Neural cell (in vitro differentiated cells): ENCODE measurements at regions not wholly inside any gene's neighbourhood (a gene's known extent, or its start where the extent isn't known, plus 50 kb on each side); places are given as distances from the start of the nearest gene placed in this dataset.

Experiments used
- H2AFZ ChIP-seq: fragments of 200-600, 300-800 bp; sonication (generic), shearing (Covaris generic); 2 replicates; pipeline ENCODE4 v1.6.0; 2014; ENCODE audit warnings: low read depth, mild to moderate bottlenecking, antibody characterized with exemption, low read length, moderate library complexity
- H3F3A ChIP-seq: fragments of 200-600 bp; shearing (Covaris generic); 2 replicates; pipeline ENCODE4 v1.6.1; 2016; ENCODE audit warnings: mild to moderate bottlenecking, moderate library complexity, mixed read lengths, antibody characterized with exemption, low read length; ENCODE audit not compliant: insufficient read depth, poor library complexity, severe bottlenecking
- H3K27ac ChIP-seq: fragments of 200-600, 300-800 bp; sonication (generic), shearing (Covaris generic); 2 replicates; pipeline ENCODE4 v1.5.1; 2014; ENCODE audit warnings: mild to moderate bottlenecking, low read length, moderate library complexity
- H3K27me3 ChIP-seq: fragments of 300-800, 200-600 bp; sonication (generic), shearing (Covaris generic); 2 replicates; pipeline ENCODE4 v1.6.0; 2014; ENCODE audit warnings: mild to moderate bottlenecking, low read depth, low read length, moderate library complexity; ENCODE audit not compliant: insufficient read depth
- H3K36me3 ChIP-seq: fragments of 300-800, 200-600 bp; sonication (generic), shearing (Covaris generic); 2 replicates; pipeline ENCODE4 v1.5.1; 2014; ENCODE audit warnings: mild to moderate bottlenecking, antibody characterized with exemption, low read length, moderate library complexity; ENCODE audit not compliant: insufficient read depth
- H3K4me2 ChIP-seq: fragments of 300-800, 200-600 bp; sonication (generic), shearing (Covaris generic); 2 replicates; pipeline ENCODE4 v1.6.0; 2014; ENCODE audit warnings: mild to moderate bottlenecking, low read length
- H3K4me3 ChIP-seq: fragments of 300-800, 200-600 bp; sonication (generic), shearing (Covaris generic); 2 replicates; pipeline ENCODE4 v1.5.1; 2014; ENCODE audit warnings: mild to moderate bottlenecking, low read length, moderate library complexity
- H3K79me2 ChIP-seq: fragments of 200-600 bp; shearing (Covaris generic); replicated peaks from 2 replicates; pipeline ENCODE4 v1.6.0; 2014; ENCODE audit warnings: mild to moderate bottlenecking, low read length, moderate library complexity; ENCODE audit not compliant: insufficient read depth
- H3K9ac ChIP-seq: fragments of 300-800, 200-600 bp; sonication (generic), shearing (Covaris generic); 2 replicates; pipeline ENCODE4 v1.6.1; 2016; ENCODE audit warnings: mild to moderate bottlenecking, low read length, mixed read lengths
- H3K9me2 ChIP-seq: fragments of 200-600 bp; shearing (Covaris generic); 2 replicates; pipeline ENCODE4 v1.6.1; 2016; ENCODE audit warnings: mild to moderate bottlenecking, low read length, mixed read lengths; ENCODE audit not compliant: insufficient read depth
- H3K9me3 ChIP-seq: fragments of 200-600, 300-800 bp; sonication (generic), shearing (Covaris generic); 2 replicates; pipeline ENCODE4 v1.6.1; 2016; ENCODE audit warnings: mild to moderate bottlenecking, mixed run types, low read length, moderate library complexity, mixed read lengths
- H4K20me1 ChIP-seq: fragments of 200-600 bp; shearing (Covaris generic); 2 replicates; pipeline ENCODE4 v1.6.1; 2016; ENCODE audit warnings: mild to moderate bottlenecking, mixed run types; ENCODE audit not compliant: insufficient read depth
- CTCF ChIP-seq: fragments of 450-650 bp; IDR thresholded peaks from 2 replicates; pipeline ENCODE4 v1.5.1; 2014; ENCODE audit warnings: antibody characterized with exemption, mild to moderate bottlenecking, moderate library complexity; ENCODE audit not compliant: poor library complexity, severe bottlenecking
- EP300 ChIP-seq: fragments of 450-650 bp; conservative IDR thresholded peaks from 2 replicates; pipeline ENCODE4 v1.6.1; 2014; ENCODE audit warnings: antibody characterized with exemption, mild to moderate bottlenecking, moderate library complexity; ENCODE audit not compliant: poor library complexity, severe bottlenecking
- EZH2 ChIP-seq: fragments of 200-600, 300-800 bp; shearing (Covaris generic), sonication (generic); IDR thresholded peaks from 2 replicates; pipeline ENCODE4 v1.6.1; 2014; ENCODE audit warnings: antibody characterized with exemption, low read length, borderline replicate concordance, mild to moderate bottlenecking; ENCODE audit not compliant: insufficient read depth, poor library complexity, severe bottlenecking
- MXI1 ChIP-seq: fragments of 450-650 bp; conservative IDR thresholded peaks from 2 replicates; pipeline ENCODE4 v1.6.1; 2014; ENCODE audit warnings: antibody characterized with exemption, mild to moderate bottlenecking; ENCODE audit not compliant: poor library complexity, severe bottlenecking
- POLR2AphosphoS5 ChIP-seq: IDR thresholded peaks from 2 replicates; pipeline ENCODE4 v1.6.1; 2012
- RAD21 ChIP-seq: fragments of 450-650 bp; conservative IDR thresholded peaks from 2 replicates; pipeline ENCODE4 v1.6.1; 2014; ENCODE audit warnings: antibody characterized with exemption, mild to moderate bottlenecking, moderate library complexity
- REST ChIP-seq: IDR thresholded peaks from 2 replicates; pipeline ENCODE4 v1.6.1; 2012; ENCODE audit warnings: borderline replicate concordance
- SMC3 ChIP-seq: fragments of 450-650 bp; conservative IDR thresholded peaks from 2 replicates; pipeline ENCODE4 v1.6.1; 2014; ENCODE audit warnings: antibody characterized with exemption, mild to moderate bottlenecking, moderate library complexity; ENCODE audit not compliant: poor library complexity
- TAF1 ChIP-seq: IDR thresholded peaks from 2 replicates; pipeline ENCODE4 v1.6.1; 2012; ENCODE audit warnings: low read depth

GRCh38 chr22:19631899-19632667 lies 82.2 kb upstream of the SEPTIN5 start:
- Histone ChIP-seq H2AFZ (no peak overlapping the region), H3F3A (no peaks in the 10 kb centered on the region), H3K79me2 (no peaks in the 10 kb centered on the region), H3K27me3 (no peaks in the 10 kb centered on the region), H3K9me3 (no peaks in the 10 kb centered on the region), H3K9me2 (no peaks in the 10 kb centered on the region), H3K9ac (no peak overlapping the region), H3K36me3 (no peaks in the 10 kb centered on the region), H3K4me3 (no peak overlapping the region), H4K20me1 (no peaks in the 10 kb centered on the region), H3K4me2 (no peak overlapping the region), H3K27ac (no peak overlapping the region)
- TF ChIP-seq EZH2 (no peak), EP300 (no peak), POLR2AphosphoS5 (no peak), TAF1 (no peak), SMC3 (no peak), REST (no peak), MXI1 (no peak), CTCF (no peak), RAD21 (no peak)

GRCh38 chr22:19632668-19633148 lies 81.6 kb upstream of the SEPTIN5 start:
- H3K36me3 ChIP-seq: no peaks in the 10 kb centered on the region
- H3K9ac ChIP-seq: no peak overlapping the region
- no peaks in the 10 kb centered on the region for H3K27me3 ChIP-seq
- no peaks in the 10 kb centered on the region for H3F3A ChIP-seq
- H4K20me1 ChIP-seq: no peaks in the 10 kb centered on the region
- no peaks in the 10 kb centered on the region for H3K9me3 ChIP-seq
- H2AFZ ChIP-seq: no peak overlapping the region
- no peaks in the 10 kb centered on the region for H3K79me2 ChIP-seq
- H3K4me2 ChIP-seq: no peak overlapping the region
- H3K27ac ChIP-seq: no peak overlapping the region
- H3K9me2 ChIP-seq: no peaks in the 10 kb centered on the region
- H3K4me3 ChIP-seq: no peak overlapping the region
- TF ChIP-seq TAF1 (no peak), SMC3 (no peak), MXI1 (no peak), POLR2AphosphoS5 (no peak), RAD21 (no peak), CTCF (no peak), EP300 (no peak), REST (no peak), EZH2 (no peak)
